ENCODE measurements at regions not wholly inside any gene's neighbourhood (a gene's known extent, or its start where the extent isn't known, plus 50 kb on each side); places are given as distances from the start of the nearest gene placed in this dataset.

DNA sequence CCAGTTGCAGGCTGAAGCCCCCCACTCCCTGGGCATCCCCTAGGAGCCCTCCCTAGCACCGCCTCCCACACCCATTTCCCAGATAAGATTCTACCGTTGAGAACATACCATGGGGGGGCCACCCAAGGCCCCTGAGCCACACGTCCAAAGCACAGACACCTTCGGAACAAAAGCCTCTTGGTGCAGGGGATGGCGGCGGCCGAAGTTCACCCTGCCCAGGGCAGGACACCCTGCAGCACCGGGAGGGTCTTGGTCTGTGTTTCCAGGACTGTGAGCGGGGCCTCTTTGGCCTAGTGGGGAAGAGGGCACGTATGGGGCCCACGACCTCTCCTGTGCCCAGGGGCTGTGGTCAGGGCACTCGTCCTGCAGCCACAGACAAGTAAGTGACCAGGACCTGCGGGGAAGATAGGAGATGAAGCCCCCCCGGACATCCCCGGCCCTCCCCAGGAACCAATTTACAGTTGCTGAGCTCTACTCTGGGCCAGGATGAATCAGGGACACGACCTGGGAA lies 154.3 kb upstream of the C14orf180 start:
- no peak for DNase-seq (ENCODE audit: low spot score)
- Histone ChIP-seq H3K4me2 (no peak overlapping the region), H3K27ac (ENCODE audit: low read depth) (no peak overlapping the region), H3F3A (replicated peaks; ENCODE audit: low read depth) (no peaks in the 10 kb centered on the region), H3K79me2 (replicated peaks; ENCODE audit: insufficient read depth) (no peaks in the 10 kb centered on the region), H2AFZ (no peak overlapping the region), H4K20me1 (replicated peaks; ENCODE audit: insufficient read depth) (no peaks in the 10 kb centered on the region), H3K36me3 (ENCODE audit: insufficient read depth) (no peaks in the 10 kb centered on the region), H3K27me3 (ENCODE audit: insufficient read depth) (no peaks in the 10 kb centered on the region), H3K4me1 (ENCODE audit: insufficient read depth) (no peaks in the 10 kb centered on the region), H3K9me2 (ENCODE audit: insufficient read depth) (no peaks in the 10 kb centered on the region), H3K4me3 (no peak overlapping the region)
- no peak overlapping the region for H3K4me3 Mint-ChIP-seq
- H3K27ac Mint-ChIP-seq: no peak overlapping the region
- no peak for ATAC-seq
- peaks cover 4% of the 10 kb centered on the region; the same call in 1 of the 3 replicates for H3K4me1 Mint-ChIP-seq
- H3K27me3 Mint-ChIP-seq (ENCODE audit: insufficient read depth, low read depth, poor library complexity): peaks cover 8% of the 10 kb centered on the region
- no peaks in the 10 kb centered on the region for H3K36me3 Mint-ChIP-seq (ENCODE audit: low read depth)
- TF ChIP-seq ZNF114 (CRISPR knock-in tag; IDR thresholded peaks at IDR 0.05): no peak
- TF ChIP-seq CREB1 (CRISPR knock-in tag; IDR thresholded peaks at IDR 0.05; ENCODE audit: low read depth): no peak
- TF ChIP-seq, protein P1, sequence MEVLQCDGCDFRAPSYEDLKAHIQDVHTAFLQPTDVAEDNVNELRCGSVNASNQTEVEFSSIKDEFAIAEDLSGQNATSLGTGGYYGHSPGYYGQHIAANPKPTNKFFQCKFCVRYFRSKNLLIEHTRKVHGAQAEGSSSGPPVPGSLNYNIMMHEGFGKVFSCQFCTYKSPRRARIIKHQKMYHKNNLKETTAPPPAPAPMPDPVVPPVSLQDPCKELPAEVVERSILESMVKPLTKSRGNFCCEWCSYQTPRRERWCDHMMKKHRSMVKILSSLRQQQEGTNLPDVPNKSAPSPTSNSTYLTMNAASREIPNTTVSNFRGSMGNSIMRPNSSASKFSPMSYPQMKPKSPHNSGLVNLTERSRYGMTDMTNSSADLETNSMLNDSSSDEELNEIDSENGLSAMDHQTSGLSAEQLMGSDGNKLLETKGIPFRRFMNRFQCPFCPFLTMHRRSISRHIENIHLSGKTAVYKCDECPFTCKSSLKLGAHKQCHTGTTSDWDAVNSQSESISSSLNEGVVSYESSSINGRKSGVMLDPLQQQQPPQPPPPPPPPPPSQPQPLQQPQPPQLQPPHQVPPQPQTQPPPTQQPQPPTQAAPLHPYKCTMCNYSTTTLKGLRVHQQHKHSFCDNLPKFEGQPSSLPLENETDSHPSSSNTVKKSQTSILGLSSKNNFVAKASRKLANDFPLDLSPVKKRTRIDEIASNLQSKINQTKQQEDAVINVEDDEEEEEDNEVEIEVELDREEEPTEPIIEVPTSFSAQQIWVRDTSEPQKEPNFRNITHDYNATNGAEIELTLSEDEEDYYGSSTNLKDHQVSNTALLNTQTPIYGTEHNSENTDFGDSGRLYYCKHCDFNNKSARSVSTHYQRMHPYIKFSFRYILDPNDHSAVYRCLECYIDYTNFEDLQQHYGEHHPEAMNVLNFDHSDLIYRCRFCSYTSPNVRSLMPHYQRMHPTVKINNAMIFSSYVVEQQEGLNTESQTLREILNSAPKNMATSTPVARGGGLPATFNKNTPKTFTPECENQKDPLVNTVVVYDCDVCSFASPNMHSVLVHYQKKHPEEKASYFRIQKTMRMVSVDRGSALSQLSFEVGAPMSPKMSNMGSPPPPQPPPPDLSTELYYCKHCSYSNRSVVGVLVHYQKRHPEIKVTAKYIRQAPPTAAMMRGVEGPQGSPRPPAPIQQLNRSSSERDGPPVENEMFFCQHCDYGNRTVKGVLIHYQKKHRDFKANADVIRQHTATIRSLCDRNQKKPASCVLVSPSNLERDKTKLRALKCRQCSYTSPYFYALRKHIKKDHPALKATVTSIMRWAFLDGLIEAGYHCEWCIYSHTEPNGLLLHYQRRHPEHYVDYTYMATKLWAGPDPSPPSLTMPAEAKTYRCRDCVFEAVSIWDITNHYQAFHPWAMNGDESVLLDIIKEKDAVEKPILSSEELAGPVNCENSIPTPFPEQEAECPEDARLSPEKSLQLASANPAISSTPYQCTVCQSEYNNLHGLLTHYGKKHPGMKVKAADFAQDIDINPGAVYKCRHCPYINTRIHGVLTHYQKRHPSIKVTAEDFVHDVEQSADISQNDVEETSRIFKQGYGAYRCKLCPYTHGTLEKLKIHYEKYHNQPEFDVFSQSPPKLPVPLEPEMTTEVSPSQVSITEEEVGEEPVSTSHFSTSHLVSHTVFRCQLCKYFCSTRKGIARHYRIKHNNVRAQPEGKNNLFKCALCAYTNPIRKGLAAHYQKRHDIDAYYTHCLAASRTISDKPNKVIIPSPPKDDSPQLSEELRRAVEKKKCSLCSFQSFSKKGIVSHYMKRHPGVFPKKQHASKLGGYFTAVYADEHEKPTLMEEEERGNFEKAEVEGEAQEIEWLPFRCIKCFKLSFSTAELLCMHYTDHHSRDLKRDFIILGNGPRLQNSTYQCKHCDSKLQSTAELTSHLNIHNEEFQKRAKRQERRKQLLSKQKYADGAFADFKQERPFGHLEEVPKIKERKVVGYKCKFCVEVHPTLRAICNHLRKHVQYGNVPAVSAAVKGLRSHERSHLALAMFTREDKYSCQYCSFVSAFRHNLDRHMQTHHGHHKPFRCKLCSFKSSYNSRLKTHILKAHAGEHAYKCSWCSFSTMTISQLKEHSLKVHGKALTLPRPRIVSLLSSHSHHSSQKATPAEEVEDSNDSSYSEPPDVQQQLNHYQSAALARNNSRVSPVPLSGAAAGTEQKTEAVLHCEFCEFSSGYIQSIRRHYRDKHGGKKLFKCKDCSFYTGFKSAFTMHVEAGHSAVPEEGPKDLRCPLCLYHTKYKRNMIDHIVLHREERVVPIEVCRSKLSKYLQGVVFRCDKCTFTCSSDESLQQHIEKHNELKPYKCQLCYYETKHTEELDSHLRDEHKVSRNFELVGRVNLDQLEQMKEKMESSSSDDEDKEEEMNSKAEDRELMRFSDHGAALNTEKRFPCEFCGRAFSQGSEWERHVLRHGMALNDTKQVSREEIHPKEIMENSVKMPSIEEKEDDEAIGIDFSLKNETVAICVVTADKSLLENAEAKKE (CRISPR knock-in tag; IDR thresholded peaks at IDR 0.05): no peak
- TF ChIP-seq JUNB (IDR thresholded peaks at IDR 0.05; ENCODE audit: unreplicated experiment): no peak
- no peak for TF ChIP-seq NANOG (IDR thresholded peaks at IDR 0.05; ENCODE audit: borderline replicate concordance)
- no peaks in the 10 kb centered on the region for H3K9me3 Mint-ChIP-seq

Measured in GM23338 (cell line).